Activated CD4-positive, alpha-beta T cell treated with anti-CD3 and anti-CD28 coated beads for 4 hours (primary cell): ENCODE measurements at regions not wholly inside any gene's neighbourhood (a gene's known extent, or its start where the extent isn't known, plus 50 kb on each side); places are given as distances from the start of the nearest gene placed in this dataset.

Experiments
- DNase-seq, 2 donors: peaks; one replicate each; pipeline ENCODE4 v3.0.0-alpha.2; 2020

DNA sequence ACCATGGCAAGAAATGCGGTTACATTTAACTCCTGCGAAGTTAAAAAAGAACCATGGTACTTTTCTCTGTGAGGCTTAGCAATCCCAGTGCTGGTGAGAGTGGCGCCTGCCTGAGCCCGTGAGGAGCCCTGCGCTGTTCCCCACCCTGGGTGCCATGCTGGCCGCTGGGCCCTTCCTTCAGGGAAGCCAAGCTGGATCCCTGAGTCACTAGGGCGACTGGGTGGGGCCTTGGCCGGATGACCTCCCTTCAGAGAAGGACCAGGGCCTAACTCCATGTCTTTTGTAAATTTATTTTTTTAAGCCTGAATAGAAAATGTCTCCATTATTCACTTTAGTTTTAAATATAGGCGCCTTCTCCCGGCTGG lies 209.1 kb downstream of the ERMARD start:
- no peak for DNase-seq

DNA sequence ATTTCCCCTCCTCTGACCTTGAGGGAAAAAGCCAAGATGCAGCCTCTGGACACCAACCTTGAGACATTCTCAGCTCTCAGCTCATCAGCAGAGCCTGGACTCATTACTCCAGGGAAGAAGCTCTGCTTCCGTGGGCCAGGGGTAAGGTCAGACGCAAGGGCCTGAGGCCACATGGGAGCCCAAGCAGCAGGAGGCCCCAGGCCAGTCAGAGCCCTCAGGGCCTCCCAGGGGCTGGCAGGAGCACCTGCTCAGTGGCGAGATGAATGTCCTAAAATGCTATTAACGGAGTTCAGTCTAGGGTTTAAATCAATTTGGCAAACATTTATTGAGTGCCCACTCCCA lies 208.6 kb downstream of the ERMARD start:
- DNase-seq, result no peak

DNA sequence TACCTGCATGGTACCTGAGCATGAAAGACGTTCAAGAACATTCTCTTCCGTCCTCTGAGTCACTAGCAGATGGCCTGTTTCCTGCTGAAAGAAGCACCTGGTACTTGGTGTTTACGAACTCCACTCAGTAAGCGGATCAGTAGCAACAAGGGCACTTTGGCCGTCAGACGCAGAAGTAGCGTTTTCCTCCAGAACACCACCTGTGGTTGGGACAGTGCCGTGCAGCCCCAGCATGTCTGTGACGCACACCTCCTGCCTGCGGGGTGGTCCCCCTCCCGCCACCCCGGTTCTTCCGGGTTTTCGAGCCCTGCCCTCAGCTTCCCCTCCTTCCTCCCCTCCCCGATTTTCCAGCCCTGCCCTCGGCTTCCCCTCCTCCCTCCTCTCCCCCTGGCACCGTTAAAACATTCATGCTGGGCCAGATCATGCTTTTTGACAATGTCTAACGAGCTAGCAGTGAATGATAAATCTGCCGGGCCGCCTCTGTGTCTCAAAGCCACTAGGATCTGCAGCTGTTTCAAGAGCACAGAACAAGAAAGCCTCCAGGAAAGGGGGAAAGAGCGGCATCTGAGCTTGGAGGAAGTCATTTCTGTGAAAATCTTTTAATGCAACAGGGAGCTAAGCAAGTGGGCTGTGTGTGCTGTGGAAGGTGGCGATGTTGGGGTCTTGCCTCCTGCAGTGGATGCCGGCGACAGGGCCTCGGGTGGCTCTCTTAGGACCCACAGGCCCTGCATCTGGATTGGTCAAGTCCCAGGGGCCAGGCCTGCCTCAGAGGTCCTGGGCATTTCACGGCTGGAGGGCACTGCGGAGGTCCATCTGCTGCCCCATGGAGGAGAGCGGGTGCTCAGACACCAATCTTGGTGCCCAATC lies 207.9 kb downstream of the ERMARD start:
- DNase-seq, result peak; percentile 16 to 53

DNA sequence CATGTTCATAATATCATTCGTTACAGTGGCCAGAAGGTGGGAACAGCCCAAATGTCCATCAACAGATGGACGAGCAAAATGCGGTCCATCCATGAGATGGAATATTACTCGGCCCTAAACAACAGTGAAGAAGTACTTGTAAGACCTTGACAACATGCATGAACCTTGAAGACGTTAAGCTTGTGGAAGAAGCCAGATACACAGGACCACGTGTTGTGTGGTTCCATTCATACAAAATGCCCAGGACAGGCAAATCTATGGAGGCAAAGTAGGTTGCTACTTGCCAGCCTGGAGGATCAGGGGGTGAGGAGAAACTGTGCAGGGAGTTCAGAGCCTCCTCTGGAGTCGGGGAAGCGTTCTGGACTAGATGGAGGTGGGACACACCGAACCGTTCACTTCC lies 207.1 kb downstream of the ERMARD start:
- no peak for DNase-seq

DNA sequence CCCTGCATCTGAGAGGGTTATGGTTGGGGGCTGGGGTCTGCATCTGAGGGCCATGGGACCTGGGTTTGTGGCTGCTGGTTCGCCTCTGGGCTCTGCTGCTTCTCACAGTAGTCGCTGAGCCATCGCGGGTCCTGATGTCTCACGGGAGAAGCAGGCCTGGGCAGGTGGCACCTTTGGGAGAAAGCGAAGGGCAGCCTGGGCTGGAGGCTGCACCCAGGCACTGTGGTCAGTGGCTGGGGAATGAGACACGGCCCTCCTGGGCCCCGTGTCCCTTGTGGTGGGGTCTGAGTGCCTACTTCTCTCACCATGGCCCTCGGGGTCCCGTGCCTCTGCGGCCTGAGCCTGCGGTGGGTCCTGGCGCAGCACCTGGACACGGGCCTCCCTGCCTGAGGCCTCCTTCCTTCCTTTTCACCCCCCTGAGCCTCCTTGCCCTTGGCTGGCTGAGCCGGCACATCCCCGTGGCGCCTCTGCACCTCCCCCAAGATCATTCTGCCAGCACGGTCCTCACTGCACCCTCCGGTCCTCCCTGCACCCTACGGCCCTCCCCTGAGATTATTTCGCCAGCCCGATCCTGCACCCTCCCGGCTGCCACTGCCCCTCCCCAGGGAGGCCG lies 206.0 kb downstream of the ERMARD start:
- no peak for DNase-seq

DNA sequence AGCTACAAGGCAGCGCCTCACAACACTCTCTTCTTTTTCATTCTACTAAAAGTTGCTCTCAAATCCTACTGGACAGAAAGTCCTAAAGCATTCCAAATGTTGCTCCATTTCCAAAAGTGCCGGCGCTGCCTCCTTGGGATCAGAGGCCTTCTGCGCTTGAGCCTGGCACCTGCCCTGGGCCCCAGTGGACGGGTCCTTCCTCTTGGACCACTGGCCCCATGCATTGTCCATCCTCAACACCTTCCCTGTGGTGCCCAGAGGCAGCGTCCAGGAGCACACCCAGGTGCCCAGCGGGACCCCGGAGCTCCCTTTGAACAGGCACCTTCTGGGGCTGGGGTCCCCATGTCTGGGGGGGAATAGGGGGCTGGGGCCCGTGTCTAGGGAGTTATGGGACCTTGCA lies 205.2 kb downstream of the ERMARD start:
- DNase-seq, result no peak

DNA sequence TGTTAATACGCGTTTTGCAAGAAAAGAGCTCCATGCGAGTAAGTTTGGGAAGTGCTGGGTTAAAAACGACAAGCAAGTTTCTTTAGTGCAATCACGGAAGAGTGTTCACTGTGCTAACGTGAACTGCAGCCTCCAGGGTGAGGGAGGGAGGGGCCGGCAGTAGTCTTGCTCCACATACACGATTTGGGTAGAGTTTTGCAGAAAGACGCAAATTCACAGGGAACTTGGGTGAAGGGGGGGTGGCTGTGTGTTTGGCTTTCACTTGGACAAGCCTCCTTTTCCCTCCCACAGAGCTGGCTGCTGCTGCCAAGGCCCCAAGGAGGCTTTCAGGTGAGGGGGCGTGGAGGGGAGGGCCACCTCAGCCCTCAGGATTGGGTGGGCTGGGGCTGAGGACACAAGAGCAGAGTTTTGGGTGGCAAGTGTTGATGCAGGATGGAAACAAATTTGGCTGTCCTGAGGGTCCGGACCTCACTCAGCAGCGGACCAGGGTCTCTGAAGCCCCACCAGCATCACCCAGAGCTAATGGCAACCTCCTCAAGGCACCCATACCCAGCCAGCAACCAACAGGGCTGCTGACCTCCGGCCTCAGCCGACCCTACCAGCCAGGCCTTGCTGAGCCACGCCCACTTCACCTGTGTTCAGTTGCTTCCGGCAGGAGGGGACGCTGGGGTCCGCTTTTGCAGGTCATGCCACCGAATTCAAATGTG lies 204.5 kb downstream of the ERMARD start:
- no peak for DNase-seq

DNA sequence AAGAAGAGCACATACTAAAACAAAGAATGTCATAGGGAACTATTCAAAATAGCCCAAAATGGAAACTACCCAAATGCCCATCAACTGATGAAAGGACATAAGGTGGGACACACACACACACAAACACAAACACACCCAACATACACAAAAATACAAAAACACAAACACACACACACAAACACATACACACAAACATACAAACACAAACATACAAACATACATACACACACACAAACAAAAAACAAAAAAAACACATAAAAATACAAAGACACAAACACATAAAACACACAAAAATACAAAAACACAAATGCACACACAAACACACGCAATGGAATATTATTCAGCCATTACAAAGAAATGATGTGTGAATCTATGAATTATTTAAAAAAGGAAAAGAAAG lies 203.6 kb downstream of the ERMARD start:
- no peak for DNase-seq

DNA sequence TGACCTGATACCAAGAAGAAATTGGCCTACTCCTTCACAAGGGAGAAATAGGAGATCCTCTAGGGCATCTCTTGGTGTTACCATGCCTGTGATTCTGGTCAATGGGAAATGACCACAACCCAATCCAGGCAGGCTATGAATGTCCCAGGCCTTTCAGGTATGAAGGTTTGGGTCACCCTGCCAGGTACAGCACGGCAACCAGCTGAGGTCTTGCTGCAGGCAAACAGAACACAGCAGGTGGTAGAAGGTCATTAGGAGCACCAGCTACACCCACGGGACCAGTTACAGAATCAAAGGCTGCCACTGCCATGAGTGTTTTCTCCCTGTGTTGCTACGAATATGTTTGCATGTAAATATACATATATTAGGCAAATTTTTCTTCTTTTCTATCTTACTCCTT lies 202.3 kb downstream of the ERMARD start:
- DNase-seq, result no peak

DNA sequence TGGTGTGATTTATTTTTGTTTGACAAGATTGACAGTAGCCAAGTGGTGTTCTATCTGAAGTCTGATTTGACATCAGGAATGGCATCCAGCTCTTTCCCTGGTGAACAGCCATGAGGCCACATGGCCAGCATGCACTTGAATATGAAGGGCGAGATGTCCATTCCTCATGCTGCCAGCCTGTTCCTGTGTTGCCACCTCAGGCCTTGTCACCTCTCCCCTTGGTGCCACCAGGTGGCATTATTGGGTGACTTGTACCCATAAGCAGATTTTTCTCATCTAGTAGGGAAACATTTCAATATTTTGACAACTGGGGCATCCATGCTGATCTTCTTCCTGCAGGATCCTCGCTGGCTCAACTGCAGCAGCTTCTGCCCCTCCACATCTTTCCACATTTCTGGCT lies 199.1 kb downstream of the ERMARD start:
- DNase-seq, result peak; percentile 16 to 26

DNA sequence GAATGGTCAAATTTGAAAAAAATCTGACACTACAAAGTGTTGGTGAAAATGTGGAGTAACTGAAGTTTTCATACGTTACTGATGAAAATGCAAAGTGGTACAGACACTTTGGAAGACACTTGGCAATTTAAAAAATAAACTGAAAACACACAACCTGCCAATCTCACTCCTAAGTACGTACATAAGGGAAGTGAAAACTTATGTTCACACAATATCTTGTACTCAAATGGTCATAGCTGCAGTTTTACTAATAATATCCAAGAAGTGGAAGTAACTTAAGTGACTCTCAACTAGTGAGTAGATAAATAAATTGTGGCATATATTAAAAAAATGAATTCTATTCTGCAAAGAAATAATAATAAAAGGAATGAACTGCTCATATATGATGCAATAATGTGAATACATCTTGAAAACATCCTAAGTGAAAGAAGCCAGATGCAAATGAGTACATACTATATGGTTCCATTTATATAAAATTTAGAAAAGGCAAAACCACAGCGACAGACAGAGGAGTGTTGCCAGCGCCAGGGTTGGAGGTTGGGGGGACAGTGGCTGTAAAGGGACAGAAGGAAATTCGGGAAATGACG lies 198.2 kb downstream of the ERMARD start:
- no peak for DNase-seq

DNA sequence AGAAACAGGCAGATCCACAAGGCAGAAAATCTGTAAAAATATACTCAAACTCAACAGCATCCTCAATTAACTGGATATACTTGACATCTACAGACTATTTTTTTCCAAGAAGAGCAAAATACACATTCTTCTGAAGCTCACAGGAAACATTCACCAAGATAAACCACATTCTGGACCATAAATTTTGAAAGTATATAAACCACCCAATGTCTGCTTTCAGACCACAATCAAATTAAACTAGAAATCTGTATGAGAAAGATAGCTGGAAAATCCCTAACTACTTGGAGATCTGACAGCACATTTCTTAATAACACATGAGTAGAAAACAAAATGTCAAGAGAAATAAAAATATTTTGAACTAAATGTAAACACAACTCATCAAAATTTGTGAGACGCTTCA lies 195.5 kb downstream of the ERMARD start:
- DNase-seq, result no peak

DNA sequence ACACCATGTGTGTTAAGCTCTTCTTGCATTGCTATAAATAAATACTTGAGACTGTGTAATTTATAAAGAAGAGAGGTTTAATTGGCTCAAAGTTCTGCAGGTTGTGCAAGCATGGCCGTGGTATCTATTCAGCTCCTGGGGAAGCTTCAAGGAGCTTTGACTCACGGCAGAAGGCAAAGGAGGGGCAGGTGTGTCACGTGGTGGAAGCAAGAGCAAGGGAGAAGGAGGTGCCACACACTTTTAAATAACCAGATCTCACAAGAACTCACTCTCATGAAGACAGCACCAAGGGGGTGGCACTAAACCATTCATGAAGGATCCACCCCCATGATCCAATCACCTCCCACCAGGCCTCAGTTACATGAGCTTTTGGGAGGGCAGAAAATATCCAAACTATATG lies 193.7 kb downstream of the ERMARD start:
- DNase-seq, result no peak

DNA sequence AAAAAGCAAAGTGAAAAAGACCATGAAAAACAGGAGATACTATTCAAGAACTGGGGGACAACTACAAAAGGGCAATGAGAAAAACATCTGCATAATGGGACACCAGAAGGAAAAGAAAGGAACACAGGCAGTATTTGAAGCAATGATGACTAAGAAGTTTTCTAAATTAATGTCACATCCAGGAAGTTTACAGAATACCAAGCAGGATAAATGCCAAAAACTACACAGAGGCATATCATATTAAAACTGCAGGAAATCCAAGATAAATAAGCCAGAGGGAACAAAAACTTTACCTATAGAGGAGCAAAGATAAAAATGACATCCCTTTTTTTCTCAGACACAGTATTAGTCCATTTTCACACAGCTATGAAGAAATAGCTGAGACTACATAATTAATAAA lies 193.0 kb downstream of the ERMARD start:
- DNase-seq, result no peak

DNA sequence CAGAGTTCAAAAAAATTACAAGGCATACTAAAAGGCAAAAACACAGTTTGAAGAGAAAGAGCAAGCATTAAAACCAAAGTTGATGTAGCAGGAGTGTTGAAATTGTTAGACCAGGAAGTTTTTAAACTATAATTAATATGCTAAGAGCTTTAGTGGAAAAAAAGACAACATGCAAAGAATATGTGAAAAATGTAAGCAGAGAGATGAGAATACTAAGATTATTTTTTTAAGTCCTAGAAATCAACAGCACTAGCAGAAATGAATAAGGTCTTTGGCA lies 192.6 kb downstream of the ERMARD start:
- no peak for DNase-seq

DNA sequence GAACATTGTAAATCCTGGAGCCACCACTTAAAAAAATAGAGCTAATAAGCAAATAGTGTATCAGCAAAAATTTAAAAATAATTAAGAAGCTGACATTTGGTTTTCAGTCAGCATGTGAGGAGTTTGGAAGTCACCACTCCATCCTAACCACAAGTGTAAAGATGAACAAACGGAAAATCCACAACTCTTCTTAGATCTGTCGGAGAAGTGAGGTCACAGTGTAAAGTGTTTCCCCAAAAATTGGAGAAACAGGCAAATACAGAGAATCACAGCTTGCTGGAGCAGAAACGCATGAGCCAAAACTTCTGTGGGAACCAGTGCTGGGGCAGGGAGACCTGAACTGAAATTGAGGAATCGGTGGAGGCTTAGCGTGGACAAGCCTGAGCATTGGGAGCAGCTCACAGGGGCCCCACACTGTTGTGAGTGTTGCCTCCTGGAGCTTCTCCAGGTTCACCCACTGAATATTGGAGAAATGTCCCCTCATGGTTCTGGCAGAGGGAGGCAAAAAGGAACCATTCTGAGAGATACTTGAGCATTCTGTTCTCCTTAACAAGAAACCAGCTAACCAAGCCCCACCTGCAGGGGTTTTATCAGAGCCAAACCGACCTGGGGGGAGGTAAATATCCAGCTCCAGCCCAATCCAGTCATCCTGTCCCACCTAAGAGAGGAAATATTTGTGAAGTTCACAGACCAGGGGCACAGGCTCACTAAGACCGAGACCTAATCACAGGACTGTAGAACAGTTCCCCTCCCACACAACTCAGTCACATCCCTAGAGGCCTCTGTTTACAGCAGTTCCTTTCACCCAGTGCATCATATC lies 192.0 kb downstream of the ERMARD start:
- DNase-seq, result no peak

DNA sequence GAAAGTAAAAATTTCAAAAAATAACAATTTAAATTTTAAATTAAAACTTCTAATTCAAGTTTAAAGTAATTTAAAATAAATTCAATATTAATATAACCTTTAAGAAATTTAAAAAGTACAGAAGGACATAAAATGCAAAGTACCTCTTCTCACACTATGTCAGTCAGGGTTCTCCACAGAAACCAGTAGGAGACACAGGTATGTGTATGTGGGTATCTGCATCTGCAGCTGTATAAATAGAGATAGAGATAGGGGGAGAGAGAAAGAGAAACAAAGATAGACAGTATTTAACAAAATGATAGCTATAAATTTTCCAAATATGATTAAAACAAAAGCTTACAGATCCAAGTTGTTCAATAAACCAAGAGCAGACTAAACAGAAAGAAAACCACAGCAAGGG lies 190.8 kb downstream of the ERMARD start:
- no peak for DNase-seq

DNA sequence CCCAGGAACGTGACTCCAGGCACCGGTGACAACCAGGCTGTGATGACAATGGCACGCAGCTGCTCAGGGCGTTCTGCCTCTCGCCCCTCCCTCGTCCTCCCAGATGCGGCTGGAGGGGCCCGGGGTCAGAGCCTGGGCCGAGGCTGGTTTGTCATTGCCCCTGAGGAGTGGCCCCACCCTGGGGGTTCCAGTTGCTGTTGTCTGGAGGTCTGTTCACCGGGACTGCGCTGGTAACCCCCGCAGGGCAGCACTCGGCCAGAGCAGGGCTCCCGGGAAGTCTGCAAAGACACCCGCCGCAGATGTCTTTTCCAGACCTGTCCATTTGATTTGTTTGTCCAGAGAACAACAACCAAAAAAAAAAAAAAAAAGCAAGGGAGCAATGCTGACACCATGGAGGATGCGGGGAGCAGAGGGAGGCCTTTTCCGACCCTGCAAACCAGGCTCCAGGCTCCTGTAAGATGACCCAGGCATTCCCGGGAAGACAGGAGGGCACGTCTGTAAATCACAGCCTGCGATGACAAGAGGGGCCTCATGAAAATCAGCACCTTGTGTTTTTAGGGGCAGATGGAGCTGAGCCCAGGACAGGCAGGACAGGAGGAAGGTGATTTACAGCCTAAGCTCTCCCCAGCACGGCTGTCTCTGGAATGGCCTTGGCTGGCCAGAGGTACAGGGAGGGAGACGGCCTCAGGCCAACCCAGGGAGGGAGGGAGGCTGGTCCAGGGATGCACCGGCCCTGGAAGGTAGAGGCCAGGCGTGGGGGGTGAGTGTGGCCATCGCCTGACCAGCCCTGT lies 189.3 kb downstream of the ERMARD start:
- no peak for DNase-seq

DNA sequence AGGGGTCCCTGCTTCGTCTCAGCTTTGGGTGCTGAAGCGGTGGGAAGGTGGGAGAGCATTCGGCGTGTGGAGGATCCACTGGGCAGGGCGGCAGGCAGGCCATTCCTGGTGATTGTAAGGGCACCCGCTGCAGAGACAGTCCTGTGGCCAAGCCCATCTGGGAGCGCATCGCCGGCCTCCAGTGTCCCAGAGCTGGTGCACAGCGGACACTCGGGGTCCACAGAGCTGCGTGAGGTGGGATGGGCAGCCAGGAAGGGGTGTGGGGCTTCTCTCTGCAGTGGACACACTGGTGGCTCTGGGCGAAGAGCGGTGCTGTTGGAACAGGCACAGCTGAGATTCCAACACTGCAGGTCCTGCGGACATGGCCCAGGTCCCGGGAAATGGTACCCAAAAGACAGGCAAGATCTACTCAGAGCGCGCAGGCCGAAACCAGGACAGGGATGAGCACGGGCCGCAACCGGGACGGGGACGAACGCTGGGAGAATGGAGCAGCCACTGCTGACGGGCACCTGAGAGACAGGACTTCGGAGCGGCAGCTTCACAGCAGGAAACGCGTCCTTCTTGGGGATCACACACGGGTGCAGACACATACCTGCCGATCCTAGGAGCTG lies 188.2 kb downstream of the ERMARD start:
- no peak for DNase-seq

DNA sequence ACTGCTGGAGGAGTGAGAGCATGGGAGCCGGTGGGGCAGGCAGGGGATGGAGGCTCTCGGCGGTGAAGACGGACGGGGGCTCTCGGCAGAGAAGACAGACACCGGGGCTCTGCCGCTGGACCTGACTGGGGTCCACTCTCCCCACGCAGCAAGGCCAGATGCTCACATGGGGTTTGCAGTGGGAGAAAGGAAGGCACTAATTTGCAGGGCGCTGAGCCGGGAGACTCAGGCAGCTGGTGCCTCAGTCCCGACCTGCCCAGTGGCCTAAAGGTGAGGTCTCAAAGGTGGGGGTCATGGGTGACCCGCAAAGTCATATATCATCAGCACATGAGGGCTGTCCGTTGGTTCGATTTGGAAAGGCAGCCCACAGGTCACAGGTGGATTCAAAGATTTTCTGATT lies 187.3 kb downstream of the ERMARD start:
- DNase-seq, result no peak

DNA sequence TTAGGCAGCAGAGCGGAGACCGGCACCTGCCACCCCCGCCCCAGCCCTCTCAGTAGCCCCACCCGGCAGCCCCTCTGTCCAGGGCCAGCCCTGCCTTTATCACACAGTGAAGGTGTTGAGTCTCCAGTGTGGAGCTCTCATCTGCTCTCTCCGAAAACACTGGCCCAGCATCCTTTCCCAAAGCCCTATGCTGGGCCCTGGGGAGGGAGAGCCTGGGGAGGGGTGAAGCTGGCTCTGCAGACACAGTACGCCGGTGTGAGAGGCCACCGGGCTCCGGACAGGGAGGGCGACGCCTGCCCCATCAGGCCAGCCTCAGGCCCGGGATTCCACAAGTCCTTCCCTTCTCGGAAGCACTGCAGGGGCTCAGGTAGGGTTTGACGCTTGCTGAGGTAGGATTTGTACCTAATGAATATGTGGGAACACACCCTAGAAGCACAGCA lies 186.9 kb downstream of the ERMARD start:
- DNase-seq, result no peak
